Stimulated activated CD8-positive, alpha-beta memory T cell treated with anti-CD3 and anti-CD28 coated beads, Interleukin-15, amount 100 ng/mL, for 1 hour (primary cell): ENCODE measurements at regions not wholly inside any gene's neighbourhood (a gene's known extent, or its start where the extent isn't known, plus 50 kb on each side); places are given as distances from the start of the nearest gene placed in this dataset.
A peak's percentile ranks its signal among the peaks of the same experiment; 100 is the strongest.
"Not testable (repeated sequence)": the region's sequence is repeated elsewhere in the genome, so short reads cannot be mapped to it uniquely, and the experiment has no call there.

ENCODE experiments used
- DNase-seq: peaks from one replicate; pipeline ENCODE4 v3.0.0-alpha.2; 2020; ENCODE audit warnings: low read depth

- not testable (repeated sequence) for DNase-seq
These were observed 75.9 kb downstream of the OR4F16 start for GRCh38 chr1:610538-610937.

DNA sequence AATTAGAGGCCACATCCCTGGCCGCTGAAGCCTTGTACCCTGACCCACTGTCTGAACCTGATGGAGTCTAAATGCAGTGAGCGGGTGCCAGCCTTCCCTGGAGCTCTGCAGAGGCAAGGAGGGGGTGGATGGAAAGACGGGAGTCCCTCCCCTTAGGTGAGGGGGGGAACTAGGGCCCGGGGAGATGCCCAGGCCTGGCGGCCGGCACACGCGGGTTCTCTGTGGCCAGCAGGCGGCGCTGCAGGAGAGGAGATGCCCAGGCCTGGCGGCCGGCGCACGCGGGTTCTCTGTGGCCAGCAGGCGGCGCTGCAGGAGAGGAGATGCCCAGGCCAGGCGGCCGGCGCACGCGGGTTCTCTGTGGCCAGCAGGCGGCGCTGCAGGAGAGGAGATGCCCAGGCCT, 77.3 kb downstream of the OR4F16 start:
- not testable (repeated sequence) for DNase-seq

- DNase-seq, result not testable (repeated sequence)
These were observed 81.2 kb downstream of the OR4F16 start for GRCh38 chr1:605279-605678.

- DNase-seq, result not testable (repeated sequence)
These were observed 98.2 kb downstream of the OR4F16 start for GRCh38 chr1:588211-588610.

DNA sequence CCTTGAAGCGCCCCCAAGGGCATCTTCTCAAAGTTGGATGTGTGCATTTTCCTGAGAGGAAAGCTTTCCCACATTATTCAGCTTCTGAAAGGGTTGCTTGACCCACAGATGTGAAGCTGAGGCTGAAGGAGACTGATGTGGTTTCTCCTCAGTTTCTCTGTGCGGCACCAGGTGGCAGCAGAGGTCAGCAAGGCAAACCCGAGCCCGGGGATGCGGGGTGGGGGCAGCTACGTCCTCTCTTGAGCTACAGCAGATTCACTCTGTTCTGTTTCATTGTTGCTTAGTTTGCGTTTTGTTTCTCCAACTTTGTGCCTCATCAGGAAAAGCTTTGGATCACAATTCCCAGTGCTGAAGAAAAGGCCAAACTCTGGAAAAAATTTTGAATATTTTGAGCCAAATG, 100.5 kb downstream of the OR4F16 start:
- DNase-seq, result peak; percentile 30
